ENCODE measurements at regions not wholly inside any gene's neighbourhood (a gene's known extent, or its start where the extent isn't known, plus 50 kb on each side); places are given as distances from the start of the nearest gene placed in this dataset.

- Histone ChIP-seq H3K9me3 (ENCODE audit: low read depth) (no peaks in the 10 kb centered on the region), H3K27me3 (peaks cover 11% of the 10 kb centered on the region), H3K4me1 (ENCODE audit: low read depth) (no peaks in the 10 kb centered on the region), H3K36me3 (no peaks in the 10 kb centered on the region), H3K4me3 (no peak overlapping the region), H3K27ac (no peak overlapping the region)
- no peak for TF ChIP-seq CTCF (IDR thresholded peaks at IDR 0.05; ENCODE audit: low read depth, low read length)
- no peak for DNase-seq (ENCODE audit: low read depth in 1 of 2, low spot score in 1 of 2)
Observed at GRCh38 chr10:8981277-8981676, 926.8 kb downstream of the GATA3 start.

- no peak for TF ChIP-seq CTCF (IDR thresholded peaks at IDR 0.05; ENCODE audit: low read depth, low read length)
- H3K4me1 ChIP-seq (ENCODE audit: low read depth): peaks cover 10% of the 10 kb centered on the region
Observed at GRCh38 chr10:8985651-8986050, 931.2 kb downstream of the GATA3 start.

GRCh38 chr10:8986975-8987374, 932.5 kb downstream of the GATA3 start:
- no peaks in the 10 kb centered on the region for H3K9me3 ChIP-seq (ENCODE audit: low read depth)
- no peak for TF ChIP-seq CTCF (IDR thresholded peaks at IDR 0.05; ENCODE audit: low read depth, low read length)
- no peaks in the 10 kb centered on the region for H3K36me3 ChIP-seq
- DNase-seq (ENCODE audit: low read depth in 1 of 2, low spot score in 1 of 2): no peak
- H3K4me1 ChIP-seq (ENCODE audit: low read depth): peaks cover 10% of the 10 kb centered on the region
- no peaks in the 10 kb centered on the region for H3K27me3 ChIP-seq
- H3K4me3 ChIP-seq: no peak overlapping the region
- H3K27ac ChIP-seq: no peak overlapping the region

More at GRCh38 chr10:8985651-8986050, 931.2 kb downstream of the GATA3 start:
- Histone ChIP-seq H3K9me3 (ENCODE audit: low read depth) (no peaks in the 10 kb centered on the region), H3K36me3 (no peaks in the 10 kb centered on the region), H3K4me3 (no peak overlapping the region), H3K27ac (no peak overlapping the region), H3K27me3 (no peaks in the 10 kb centered on the region)
- no peak for DNase-seq (ENCODE audit: low read depth in 1 of 2, low spot score in 1 of 2)

GRCh38 chr10:8987712-8988111, 933.2 kb downstream of the GATA3 start:
- DNase-seq (ENCODE audit: low read depth in 1 of 2, low spot score in 1 of 2): no peak
- Histone ChIP-seq H3K4me1 (ENCODE audit: low read depth) (peaks cover 10% of the 10 kb centered on the region), H3K4me3 (no peak overlapping the region), H3K36me3 (no peaks in the 10 kb centered on the region), H3K27ac (no peak overlapping the region), H3K27me3 (no peaks in the 10 kb centered on the region), H3K9me3 (ENCODE audit: low read depth) (no peaks in the 10 kb centered on the region)
- TF ChIP-seq CTCF (IDR thresholded peaks at IDR 0.05; ENCODE audit: low read depth, low read length): no peak

DNA sequence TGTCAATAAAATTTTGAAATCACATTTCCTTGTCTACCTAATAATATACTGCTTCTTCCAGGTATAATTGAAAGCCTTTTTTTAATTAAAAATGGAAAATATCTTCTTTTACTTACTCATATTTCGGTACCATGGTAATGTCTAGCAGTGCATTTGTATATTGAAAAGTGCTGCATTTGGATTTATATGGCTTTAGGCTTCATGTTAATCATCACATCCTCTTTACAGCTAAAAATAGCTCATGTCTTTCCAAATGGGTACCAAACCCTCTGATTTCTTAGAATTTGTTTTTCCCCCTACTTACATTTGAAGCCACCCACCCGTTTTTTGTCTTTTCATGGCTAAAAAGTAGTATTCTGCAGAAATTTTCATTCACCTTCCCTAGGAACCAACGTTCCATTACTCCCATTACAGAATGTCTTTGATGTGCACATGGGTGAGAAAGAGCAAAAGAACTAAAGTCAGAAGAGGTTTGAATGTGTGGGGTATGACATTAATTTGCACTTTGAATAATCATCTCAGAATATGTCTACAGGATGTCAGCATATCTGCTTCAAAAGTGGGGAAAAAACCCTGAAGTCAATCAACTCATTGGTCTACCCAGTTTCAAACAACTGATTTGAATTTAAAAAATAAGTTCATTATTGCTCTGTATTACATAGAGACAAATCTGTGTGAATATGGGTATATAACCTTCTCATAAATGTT, 935.9 kb downstream of the GATA3 start:
- peaks cover 3% of the 10 kb centered on the region for H3K9me3 ChIP-seq (ENCODE audit: low read depth)
- no peak overlapping the region for H3K27ac ChIP-seq
- H3K36me3 ChIP-seq: no peaks in the 10 kb centered on the region
- no peak for DNase-seq (ENCODE audit: low read depth in 1 of 2, low spot score in 1 of 2)
- H3K27me3 ChIP-seq: peaks cover 4% of the 10 kb centered on the region
- H3K4me1 ChIP-seq (ENCODE audit: low read depth): peaks cover 10% of the 10 kb centered on the region
- no peak overlapping the region for H3K4me3 ChIP-seq
- no peak for TF ChIP-seq CTCF (IDR thresholded peaks at IDR 0.05; ENCODE audit: low read depth, low read length)
